GM19468 (cell line): ENCODE measurements at regions not wholly inside any gene's neighbourhood (a gene's known extent, or its start where the extent isn't known, plus 50 kb on each side); places are given as distances from the start of the nearest gene placed in this dataset.
"Not testable (repeated sequence)": the region's sequence is repeated elsewhere in the genome, so short reads cannot be mapped to it uniquely, and the experiment has no call there.

Experiments used
- ATAC-seq: cut with Tn5 transposase; IDR thresholded peaks from one replicate; pipeline ENCODE4 v1.9.1; 2021; ENCODE audit warnings: mild to moderate bottlenecking, moderate library complexity, moderate number of reproducible peaks; ENCODE audit not compliant: unreplicated experiment; ENCODE audit errors: extremely low read depth

DNA sequence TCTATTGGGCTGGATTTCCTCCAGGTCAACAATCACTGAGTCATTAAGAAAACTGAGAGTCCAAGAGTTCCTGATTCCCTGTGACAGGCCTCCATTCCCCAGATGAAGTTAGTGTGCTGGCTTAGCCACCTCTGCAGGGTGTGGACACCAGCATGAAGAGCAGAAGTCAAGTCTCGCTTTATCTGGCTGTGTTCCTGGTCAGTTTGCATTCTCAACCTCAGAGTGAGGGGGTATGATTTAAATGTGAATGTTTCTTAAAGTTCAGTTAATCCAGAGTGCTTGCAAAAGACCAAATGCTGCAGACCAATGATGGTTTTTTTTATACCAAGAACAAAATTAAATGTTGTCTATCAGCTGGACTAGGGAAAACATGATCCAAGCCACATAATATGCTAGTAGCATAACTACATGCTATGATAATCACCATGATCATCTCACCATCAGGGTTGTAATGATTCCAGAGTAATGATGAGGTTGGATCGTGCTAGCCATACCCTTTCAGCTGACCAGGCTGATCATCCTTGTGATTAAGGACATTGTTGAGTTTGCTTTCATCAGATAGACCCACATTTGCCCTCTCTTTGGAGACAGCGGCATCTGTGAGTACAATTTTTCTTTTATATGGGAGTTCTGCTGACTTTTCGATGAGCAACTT lies 145.8 kb upstream of the ARHGAP20 start:
- no peak for ATAC-seq

DNA sequence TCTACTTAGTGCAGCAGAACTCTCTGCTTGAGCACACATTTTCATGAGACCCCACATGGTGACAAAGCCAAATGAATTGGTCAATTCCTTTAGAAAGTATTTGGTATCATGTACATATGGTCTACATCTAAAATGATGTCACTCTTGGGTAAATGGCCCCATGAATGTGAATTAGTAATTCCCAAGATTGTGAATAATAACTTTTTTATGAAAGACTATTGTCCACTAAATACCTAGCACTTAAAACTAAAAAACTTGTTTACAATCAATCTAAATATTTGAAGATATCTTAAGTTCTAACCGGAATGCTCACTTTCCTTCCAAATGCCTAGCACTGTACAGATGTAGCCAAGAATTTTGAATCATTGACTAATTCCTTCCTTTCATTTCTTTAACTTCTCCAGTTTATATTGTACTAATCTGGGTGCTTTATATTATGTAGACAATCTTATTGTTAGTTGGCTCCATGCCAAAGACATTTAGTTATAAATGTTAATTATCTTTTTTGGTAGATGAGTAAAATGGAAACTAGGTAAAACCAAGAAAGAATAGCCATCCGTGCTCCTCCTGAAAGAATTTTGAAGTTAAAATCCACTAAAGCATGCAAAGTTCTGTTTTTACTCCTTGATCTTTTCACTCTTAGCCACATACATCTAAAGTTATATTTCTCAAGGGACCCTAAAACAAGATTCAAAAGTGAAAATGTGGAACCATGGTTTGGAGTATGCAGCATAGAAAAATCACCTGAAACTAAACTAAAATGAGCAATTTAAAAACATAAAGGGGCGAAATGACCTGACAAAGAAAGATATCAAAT lies 145.0 kb upstream of the ARHGAP20 start:
- ATAC-seq = no peak

DNA sequence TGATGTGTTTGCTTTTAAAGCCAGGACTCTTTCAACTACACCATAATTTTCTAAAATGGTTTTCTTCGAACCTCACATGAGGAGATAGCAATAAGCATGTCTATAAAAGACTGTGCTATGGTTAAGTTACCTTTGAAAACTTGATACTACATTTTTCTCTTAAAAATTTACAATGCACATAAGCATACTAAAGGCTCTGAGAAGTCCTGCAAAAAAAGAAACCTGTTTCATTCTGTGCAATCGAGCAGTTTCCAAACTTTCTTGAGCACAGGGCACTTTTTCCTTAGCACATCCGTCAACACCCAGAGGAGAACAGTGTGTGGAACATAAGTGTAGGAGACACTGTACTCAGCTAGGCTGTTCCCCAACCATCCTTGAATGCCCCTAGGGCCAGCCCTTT lies 144.1 kb upstream of the ARHGAP20 start:
- no peak for ATAC-seq

DNA sequence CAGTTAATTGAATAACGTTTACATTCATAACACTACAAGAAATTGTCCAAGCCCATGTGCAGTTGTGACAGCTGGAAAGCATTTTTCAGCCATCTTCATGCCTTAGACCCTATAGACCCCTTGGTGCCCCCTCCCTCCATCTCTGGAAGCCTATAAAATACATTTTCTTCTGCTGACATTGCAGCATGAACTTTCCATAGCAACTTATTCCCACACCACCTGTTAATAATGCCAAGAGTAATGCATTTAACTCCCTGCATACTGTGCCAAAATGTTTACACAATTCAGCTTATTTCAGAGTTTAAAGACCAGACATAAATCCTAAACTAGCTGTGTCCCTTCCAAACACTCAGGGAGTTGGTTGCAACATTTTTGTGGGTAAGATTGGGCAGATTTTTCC lies 143.0 kb upstream of the ARHGAP20 start:
- no peak for ATAC-seq

DNA sequence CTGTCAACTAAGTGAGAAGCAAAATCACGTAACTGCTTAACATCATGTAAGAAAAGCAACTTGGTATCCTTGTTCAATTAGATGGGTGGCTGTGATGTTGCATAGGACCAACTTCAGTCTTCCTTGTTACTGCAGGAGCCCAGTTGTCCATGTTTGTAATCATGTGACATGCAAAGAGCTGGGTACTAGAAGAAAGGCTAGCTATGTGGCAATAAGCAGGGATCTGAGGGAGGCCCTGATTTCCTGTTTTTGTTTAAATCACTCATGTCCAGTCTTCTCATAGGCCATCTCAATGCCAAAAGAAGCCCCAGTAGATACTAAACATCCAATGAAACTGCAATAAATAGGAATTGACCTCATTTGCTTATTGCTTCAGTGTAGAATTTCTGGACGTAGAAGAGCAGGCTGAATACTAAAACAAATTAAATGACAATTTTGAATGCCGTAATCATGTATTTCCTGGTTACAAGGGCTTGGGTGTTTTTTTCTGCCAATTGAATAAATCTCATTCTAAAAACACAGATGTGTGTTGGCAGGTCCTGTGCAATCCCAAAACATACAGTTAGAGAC lies 140.8 kb upstream of the ARHGAP20 start:
- ATAC-seq = no peak

DNA sequence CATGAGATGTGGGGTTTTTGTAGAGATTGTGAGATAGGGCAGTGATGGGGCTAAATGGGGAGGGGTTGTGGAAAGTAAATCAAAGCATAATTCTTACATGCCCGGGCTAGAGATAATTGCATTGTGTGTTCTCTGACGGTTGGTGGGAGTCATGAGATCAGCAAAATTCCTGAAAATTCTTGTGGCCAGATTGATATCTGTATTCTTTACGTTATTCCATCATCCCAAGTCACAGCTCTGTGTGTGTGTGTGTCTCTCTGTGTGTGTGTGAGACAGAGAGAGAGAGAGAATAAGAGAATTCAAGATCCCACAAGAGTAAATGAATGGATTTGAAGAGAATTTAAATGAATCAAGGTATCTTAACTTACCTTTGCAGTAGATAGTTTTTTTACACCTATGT lies 138.6 kb upstream of the ARHGAP20 start:
- ATAC-seq = no peak

DNA sequence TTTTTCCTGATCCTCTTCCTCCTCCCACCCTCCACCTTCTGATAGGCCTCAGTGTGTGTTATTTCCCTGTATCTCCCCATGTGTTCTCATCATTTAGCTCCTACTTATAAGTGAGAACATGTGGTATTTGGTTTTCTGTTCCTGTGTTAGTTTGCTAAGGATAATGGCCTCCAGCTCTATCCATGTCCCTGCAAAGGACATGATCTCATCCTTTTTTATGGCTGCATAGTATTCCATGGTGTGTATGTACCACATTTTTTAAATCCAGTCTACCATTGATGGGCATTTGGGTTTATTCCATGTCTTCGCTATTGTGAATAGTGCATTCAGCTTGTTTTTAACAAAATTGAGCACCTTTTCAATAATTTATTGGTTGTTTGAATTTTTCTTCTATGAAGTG lies 130.8 kb upstream of the ARHGAP20 start:
- ATAC-seq = not testable (repeated sequence)

DNA sequence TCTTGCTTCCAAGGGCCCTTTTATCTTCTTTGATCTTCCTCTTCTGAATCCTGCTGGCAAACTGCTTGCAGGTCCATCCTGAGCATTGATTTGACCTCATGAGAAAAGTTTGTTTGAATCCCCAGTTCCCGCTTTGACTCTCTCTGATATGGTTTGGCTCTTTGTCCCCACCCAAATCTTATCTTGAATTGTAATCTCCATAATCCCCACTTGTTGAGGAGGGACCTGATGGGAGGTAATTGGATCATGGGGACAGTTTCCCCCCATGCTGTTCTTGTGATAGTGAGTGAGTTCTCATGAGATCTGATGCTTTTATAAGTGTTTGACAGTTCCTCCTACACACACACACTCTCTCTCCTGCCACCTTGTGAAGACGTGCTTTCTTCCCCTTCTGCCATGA lies 126.6 kb upstream of the ARHGAP20 start:
- no peak for ATAC-seq

DNA sequence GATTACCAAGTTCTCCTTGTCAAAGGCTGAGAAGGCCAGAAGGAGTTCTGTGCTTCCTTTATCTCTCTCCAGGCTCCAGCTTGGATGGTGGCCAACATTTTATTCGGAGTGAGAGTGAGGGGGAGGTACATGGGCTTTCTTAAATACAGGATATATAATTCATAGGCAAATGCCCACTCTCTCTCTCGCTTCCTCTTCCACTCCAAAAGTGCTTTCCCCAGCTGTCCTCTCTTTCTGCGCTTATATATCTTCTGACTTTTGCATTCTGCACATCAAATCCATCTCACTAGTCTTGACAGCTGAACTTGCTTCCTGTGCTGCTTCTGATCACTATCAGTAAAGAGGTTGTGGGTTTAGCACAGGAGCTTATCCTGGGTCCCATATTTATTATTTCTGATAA lies 125.4 kb upstream of the ARHGAP20 start:
- no peak for ATAC-seq

DNA sequence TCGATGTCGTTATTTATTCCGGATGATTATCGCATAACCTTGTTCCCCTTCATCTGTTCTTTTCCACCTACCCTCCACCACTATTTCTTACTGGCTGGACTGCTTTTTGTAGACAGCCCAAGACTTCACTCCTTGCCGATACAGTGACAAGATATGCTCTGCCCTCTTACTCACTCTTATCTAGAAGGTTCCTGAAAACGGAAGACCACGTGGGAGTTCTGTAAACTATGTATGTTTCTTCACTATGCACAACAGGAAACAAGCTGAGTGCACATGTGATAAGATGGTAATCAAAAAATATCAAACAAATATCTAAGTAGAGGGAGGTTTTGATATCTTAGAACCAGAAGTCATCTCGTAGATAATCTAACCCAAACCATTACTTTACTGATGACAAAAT lies 122.9 kb upstream of the ARHGAP20 start:
- no peak for ATAC-seq

DNA sequence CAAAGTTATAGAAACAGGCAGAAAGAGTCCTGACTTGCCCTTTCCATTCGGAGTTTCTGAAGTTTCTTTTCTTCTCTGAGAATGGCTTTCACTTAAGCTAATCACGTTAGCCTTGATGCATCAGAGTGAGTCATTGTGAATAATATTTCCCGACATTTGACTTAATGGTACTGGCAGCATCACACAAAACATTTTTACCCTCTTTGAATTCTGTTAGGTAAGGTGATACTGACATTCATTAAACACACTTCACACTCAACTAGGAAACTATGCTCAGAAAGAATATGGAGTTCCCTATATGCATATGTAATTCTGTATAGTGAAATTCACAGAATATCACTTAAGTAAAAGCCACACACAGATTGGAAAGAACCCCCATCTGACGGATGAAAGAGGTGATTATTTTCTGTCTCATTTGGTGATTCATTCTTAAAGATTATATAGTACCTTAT lies 120.8 kb upstream of the ARHGAP20 start:
- no peak for ATAC-seq

DNA sequence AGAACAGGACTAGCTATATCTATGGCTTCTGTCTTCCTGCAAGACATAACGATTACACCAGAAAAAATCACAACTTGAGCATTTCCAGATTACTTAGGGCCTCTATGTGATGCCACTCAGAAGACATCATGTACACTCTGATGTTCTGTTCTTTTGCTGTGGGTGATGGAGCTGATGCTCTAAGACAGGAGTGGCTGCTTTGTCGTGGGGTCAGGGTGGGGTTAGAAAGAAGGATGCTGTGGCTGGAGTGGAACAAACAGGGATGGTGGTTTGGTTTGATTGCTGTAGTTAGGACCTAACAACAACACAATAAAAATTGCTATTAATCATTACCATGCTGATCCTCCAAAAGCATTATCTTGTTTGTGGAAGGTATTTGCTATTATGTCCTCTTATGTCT lies 120.3 kb upstream of the ARHGAP20 start:
- no peak for ATAC-seq

DNA sequence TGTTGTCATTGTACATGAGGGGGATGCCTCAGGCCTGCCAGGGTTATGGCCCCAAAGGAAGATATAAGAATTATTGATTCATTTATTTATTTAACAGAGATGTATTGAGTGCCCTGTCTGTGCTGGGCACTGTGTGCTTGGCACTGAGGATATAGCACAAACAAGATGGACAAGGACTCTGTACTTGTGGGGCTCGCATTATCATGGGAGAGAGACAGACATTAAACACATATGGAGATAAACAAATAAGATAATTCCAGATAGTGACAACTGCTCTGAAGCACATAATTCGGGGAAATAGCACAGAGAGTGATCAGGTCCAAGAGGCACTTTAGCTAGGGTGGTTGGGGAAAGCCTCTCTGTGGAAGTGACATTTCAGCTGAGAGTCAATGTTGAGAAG lies 119.8 kb upstream of the ARHGAP20 start:
- ATAC-seq = no peak

DNA sequence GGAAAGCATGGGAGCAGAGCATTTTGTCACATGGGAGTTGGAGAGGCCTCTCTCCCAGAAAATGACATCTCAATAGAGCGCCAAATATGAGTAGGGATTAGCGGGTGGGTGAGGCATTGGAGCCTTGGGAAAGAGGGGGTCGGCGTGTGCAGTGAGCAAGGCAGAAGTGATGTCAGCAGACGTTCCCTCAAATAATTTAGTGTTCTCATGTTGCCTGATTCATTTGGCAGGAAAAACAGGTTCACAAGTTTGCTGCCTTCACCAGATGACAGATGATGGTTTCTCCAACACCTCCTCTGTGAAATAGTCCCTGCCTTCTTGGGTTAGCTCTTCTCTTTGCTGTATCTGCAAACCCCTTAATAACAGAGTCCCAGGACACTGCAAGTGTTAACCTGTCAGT lies 118.5 kb upstream of the ARHGAP20 start:
- ATAC-seq = no peak

DNA sequence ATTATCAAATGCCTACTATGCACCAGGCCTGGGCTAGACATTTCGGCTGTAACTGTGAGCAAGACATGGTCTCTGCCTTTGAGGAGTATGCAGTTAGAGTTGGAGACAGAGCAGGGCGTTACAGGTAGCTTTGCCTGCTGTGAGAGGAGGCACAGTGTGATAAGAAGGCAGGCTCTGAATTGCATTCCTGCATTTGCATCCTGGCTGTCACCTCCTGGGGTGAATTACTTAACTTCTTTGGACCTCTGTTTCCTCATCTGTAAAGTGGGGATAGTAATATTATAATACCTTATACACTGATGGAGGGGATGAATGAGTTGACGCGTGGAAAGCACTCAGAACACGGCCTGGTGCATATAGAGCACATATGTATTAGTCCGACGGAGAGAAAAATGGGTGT lies 118.1 kb upstream of the ARHGAP20 start:
- ATAC-seq = no peak

DNA sequence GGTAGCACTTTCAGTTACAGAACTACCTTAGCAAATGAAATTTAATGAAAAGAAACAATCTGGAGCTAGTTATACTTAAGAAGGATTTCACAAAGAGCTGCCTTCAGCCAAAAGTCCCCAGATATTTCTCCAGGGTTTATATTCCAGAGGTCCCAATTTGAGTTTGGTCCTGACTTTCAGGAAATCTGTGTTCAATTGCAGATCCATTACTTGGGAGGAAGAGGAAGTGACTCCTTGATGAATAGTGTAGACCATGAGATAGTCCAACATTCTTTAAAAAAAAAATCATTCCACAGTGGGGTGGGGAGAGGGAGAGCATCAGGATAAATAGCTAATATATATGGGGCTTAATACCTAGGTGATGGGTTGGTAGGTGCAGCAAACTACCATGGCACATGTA lies 117.6 kb upstream of the ARHGAP20 start:
- ATAC-seq = no peak

DNA sequence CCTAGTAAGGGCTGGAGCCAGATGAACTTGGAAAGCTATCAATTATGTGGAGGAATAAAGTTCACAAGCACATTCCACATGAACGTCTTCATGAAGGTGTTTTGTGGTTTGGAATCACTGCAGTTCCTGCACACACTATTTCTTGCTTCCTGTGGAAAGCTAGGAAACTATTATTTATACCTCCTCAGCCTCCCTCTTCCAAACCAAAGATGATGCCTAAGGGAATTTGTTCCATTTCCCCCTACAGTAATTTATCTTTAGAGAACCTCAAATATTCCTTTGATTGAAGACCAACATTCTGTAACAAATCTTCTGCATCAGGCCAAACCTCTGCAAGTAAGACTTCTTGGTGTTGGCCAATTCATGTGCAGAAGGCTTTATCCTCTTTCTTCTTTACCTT lies 115.8 kb upstream of the ARHGAP20 start:
- ATAC-seq = no peak

DNA sequence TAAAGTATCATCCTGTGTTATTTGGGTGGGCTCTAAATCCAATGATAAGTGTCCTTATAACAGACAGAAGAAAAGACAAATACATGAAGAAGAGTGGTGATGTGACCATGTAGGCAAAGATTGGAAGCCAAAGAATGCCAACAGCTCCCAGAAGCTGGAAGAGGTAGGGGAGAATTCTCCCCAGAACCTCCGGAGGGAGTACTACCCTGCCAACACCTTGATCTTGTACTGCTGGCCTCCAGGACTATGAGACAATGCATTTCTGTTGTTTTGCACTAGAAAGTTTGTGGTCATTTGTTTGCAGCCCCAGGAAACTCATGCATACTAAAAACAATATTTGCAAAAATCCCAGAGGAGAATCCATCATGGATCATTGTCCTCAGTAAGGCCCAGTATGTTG lies 115.0 kb upstream of the ARHGAP20 start:
- no peak for ATAC-seq

DNA sequence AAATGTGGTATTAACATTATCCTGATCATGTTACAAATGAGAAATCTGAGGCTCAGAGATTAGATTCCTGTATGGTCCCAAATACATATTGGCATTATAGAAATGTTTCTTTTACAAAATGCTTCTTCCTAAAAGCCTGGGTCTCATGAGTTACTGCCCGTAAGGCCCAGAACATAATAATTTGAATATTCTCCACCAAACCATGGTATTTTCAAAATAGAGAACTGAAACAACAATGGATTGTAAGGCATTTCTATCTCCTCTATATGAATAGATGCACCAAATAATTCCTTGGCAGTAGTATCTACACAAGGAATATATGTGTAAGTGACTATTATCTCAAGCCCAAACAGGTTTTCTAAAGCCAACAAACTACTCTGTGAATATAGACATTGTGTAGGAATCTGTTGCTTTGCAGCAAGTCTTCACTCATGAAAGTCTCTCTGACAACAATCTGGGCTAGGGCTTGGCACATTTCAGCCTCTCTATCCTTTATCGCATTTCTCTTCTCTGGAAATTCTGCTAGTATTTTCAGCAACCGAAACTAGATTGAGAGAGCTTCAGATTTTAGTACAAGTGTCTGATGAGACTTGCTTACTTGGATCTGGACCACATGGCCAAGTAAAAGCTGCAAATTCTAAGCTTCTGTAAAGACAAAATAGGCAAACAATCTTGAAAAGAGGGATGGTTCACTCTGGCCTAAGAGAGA lies 112.8 kb upstream of the ARHGAP20 start:
- ATAC-seq = no peak

DNA sequence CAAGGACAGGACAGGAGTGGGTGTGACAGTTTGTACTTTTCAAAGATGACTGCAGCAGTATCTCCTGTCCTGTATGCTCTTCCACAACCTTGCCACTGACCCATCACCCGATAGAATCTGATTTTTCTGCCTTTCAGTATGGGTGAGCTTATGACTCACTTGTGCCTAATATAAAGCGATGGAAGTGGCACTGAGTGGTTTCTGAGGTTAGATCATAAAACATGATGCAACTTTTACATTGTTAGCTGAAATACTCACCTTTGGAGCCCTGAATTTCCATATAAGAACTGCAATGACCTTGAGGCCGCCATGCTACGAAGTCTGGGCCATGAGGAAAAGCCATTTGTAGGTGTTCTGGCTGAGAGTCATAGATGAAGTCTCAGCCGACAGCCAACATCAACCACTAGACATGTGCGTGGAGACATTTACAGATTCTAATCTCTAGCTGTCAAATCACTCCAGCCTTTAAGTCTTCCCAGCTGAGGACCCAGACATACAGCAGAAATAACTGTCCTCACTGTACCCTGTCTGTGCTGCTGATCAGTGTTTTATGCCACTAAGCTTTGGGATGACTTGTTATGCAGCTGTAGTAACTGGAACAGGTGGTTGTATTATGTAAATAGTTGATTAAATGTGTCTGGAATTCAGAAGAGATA lies 105.9 kb upstream of the ARHGAP20 start:
- ATAC-seq = no peak
